HG02588 (cell line): ENCODE measurements at regions not wholly inside any gene's neighbourhood (a gene's known extent, or its start where the extent isn't known, plus 50 kb on each side); places are given as distances from the start of the nearest gene placed in this dataset.

Experiments used
- ATAC-seq: cut with Tn5 transposase; IDR thresholded peaks from one replicate; pipeline ENCODE4 v1.9.1; 2021; ENCODE audit warnings: mild to moderate bottlenecking, moderate library complexity; ENCODE audit not compliant: unreplicated experiment

GRCh38 chr2:63658176-63658968 lies 69.6 kb downstream of the MDH1 start:
- ATAC-seq: no peak

GRCh38 chr2:63660060-63660459 lies 71.3 kb downstream of the MDH1 start:
- no peak for ATAC-seq

- ATAC-seq: no peak
Observed at GRCh38 chr2:63661076-63661475, 72.3 kb downstream of the MDH1 start.

GRCh38 chr2:63662028-63662804 lies 73.5 kb downstream of the MDH1 start:
- ATAC-seq: no peak

GRCh38 chr2:63663013-63663864 lies 74.5 kb downstream of the MDH1 start:
- no peak for ATAC-seq

GRCh38 chr2:63665091-63665490 lies 76.3 kb downstream of the MDH1 start:
- ATAC-seq: no peak

GRCh38 chr2:63665846-63666475 lies 77.2 kb downstream of the MDH1 start:
- ATAC-seq: no peak

GRCh38 chr2:63667132-63667700 lies 78.5 kb downstream of the MDH1 start:
- ATAC-seq: no peak

GRCh38 chr2:63668000-63668399 lies 79.2 kb downstream of the MDH1 start:
- ATAC-seq: no peak

- no peak for ATAC-seq
Observed at GRCh38 chr2:63668466-63668865, 79.7 kb downstream of the MDH1 start.

GRCh38 chr2:63669596-63669995 lies 80.8 kb downstream of the MDH1 start:
- ATAC-seq: no peak

GRCh38 chr2:63673865-63674533 lies 85.2 kb downstream of the MDH1 start:
- ATAC-seq: no peak

GRCh38 chr2:63675026-63675425 lies 86.3 kb downstream of the MDH1 start:
- ATAC-seq: no peak

GRCh38 chr2:63676135-63676534 lies 87.4 kb downstream of the MDH1 start:
- no peak for ATAC-seq

- no peak for ATAC-seq
Observed at GRCh38 chr2:63678085-63678484, 89.3 kb downstream of the MDH1 start.

- ATAC-seq: no peak
Observed at GRCh38 chr2:63678551-63678950, 89.8 kb downstream of the MDH1 start.

- no peak for ATAC-seq
Observed at GRCh38 chr2:63679252-63679855, 90.6 kb downstream of the MDH1 start.

GRCh38 chr2:63680455-63680854 lies 91.7 kb downstream of the MDH1 start:
- no peak for ATAC-seq

- no peak for ATAC-seq
Observed at GRCh38 chr2:63681896-63682295, 93.1 kb downstream of the MDH1 start.
